Thoracic aorta (tissue), 2 donors: ENCODE measurements at regions not wholly inside any gene's neighbourhood (a gene's known extent, or its start where the extent isn't known, plus 50 kb on each side); places are given as distances from the start of the nearest gene placed in this dataset.

Experiments used
- ATAC-seq: fragments of 150-250 bp; one replicate; pipeline ENCODE4 v1.8.0; 2017; ENCODE audit warnings: low read depth; ENCODE audit not compliant: insufficient number of reproducible peaks, low FRiP score
- DNase-seq: peaks from one replicate; pipeline ENCODE4 v3.0.0-alpha.2; 2020; ENCODE audit warnings: low spot score
- H3K27ac ChIP-seq, 2 donors: fragments of 200-600 bp; sonication (generic); 1 replicate in 1 of 2; 2 replicates in 1 of 2; pipeline ENCODE4 v1.5.1; 2016; ENCODE audit warnings: mild to moderate bottlenecking in 2 of 2, moderate library complexity in 2 of 2
- H3K27me3 ChIP-seq: fragments of 200-600 bp; sonication (generic); replicated peaks from 2 replicates; pipeline ENCODE4 v1.6.0; 2016; ENCODE audit warnings: mild to moderate bottlenecking; ENCODE audit not compliant: insufficient read depth
- H3K36me3 ChIP-seq: fragments of 200-600 bp; sonication (generic); one replicate; pipeline ENCODE4 v1.5.1; 2016
- H3K4me1 ChIP-seq, 2 donors: fragments of 200-600 bp; sonication (generic); 1 replicate in 1 of 2; 2 replicates in 1 of 2; pipeline versions ENCODE4 v1.5.1 to v1.6.0; 2016; ENCODE audit warnings: low read depth in 2 of 2, mild to moderate bottlenecking in 1 of 2; ENCODE audit not compliant: control insufficient read depth in 1 of 2
- H3K4me3 ChIP-seq: fragments of 200-600 bp; sonication (generic); 2 replicates; pipeline ENCODE4 v1.5.1; 2016; ENCODE audit warnings: mild to moderate bottlenecking
- H3K9me3 ChIP-seq: fragments of 200-600 bp; sonication (generic); 2 replicates; pipeline ENCODE4 v1.5.1; 2016
- CTCF ChIP-seq: fragments of 200-600 bp; sonication (generic); IDR thresholded peaks from one replicate; pipeline ENCODE4 v1.5.1; 2019; ENCODE audit warnings: antibody characterized with exemption

GRCh38 chr2:43050866-43051265, 175.5 kb downstream of the ZFP36L2 start:
- no peak for DNase-seq
- no peak overlapping the region for H3K27ac ChIP-seq

GRCh38 chr2:43049836-43050801, 176.3 kb downstream of the ZFP36L2 start:
- peaks cover 21 to 29% of the 10 kb centered on the region in 2 donors for H3K4me1 ChIP-seq
- no peaks in the 10 kb centered on the region for H3K27me3 ChIP-seq
- no peak overlapping the region for H3K27ac ChIP-seq
- TF ChIP-seq CTCF, result no peak
- no peak for DNase-seq
- no peak for ATAC-seq
- no peaks in the 10 kb centered on the region for H3K9me3 ChIP-seq
- H3K36me3 ChIP-seq, result no peaks in the 10 kb centered on the region
- no peak overlapping the region for H3K4me3 ChIP-seq

More at GRCh38 chr2:43050866-43051265, 175.5 kb downstream of the ZFP36L2 start:
- Histone ChIP-seq H3K27me3 (no peaks in the 10 kb centered on the region), H3K4me3 (no peak overlapping the region), H3K36me3 (no peaks in the 10 kb centered on the region), H3K4me1 (peaks cover 20 to 27% of the 10 kb centered on the region in 2 donors), H3K9me3 (no peaks in the 10 kb centered on the region)
- ATAC-seq, result no peak
- TF ChIP-seq CTCF, result no peak

GRCh38 chr2:43047187-43047780, 179.1 kb downstream of the ZFP36L2 start:
- Histone ChIP-seq H3K4me3 (no peak overlapping the region), H3K4me1 (peaks cover 22 to 56% of the 10 kb centered on the region in 2 donors), H3K27ac (peak overlapping the region; percentile 82 to 85), H3K9me3 (no peaks in the 10 kb centered on the region), H3K36me3 (no peaks in the 10 kb centered on the region), H3K27me3 (no peaks in the 10 kb centered on the region)
- TF ChIP-seq CTCF, result no peak
- no peak for ATAC-seq
- DNase-seq, result no peak

GRCh38 chr2:43045866-43046265, 180.5 kb downstream of the ZFP36L2 start:
- Histone ChIP-seq H3K4me3 (peak overlapping the region; percentile 24), H3K4me1 (peaks cover 24 to 61% of the 10 kb centered on the region in 2 donors), H3K36me3 (no peaks in the 10 kb centered on the region)

More at GRCh38 chr2:43045866-43046265, 180.5 kb downstream of the ZFP36L2 start:
- DNase-seq (no peak), ATAC-seq (no peak)
- no peaks in the 10 kb centered on the region for H3K9me3 ChIP-seq
- TF ChIP-seq CTCF, result no peak
- no peaks in the 10 kb centered on the region for H3K27me3 ChIP-seq
- peak overlapping the region; percentile 82 to 85 for H3K27ac ChIP-seq
